HG03342 (cell line): ENCODE measurements at regions not wholly inside any gene's neighbourhood (a gene's known extent, or its start where the extent isn't known, plus 50 kb on each side); places are given as distances from the start of the nearest gene placed in this dataset.
A peak's percentile ranks its signal among the peaks of the same experiment; 100 is the strongest.
"Not testable (repeated sequence)": the region's sequence is repeated elsewhere in the genome, so short reads cannot be mapped to it uniquely, and the experiment has no call there.

ENCODE experiments used
- ATAC-seq: cut with Tn5 transposase; IDR thresholded peaks from one replicate; pipeline ENCODE4 v1.9.1; 2021; ENCODE audit warnings: mild to moderate bottlenecking, moderate library complexity; ENCODE audit not compliant: unreplicated experiment

GRCh38 chr1:119251751-119252150, 111.3 kb upstream of the WARS2 start:
- ATAC-seq: no peak

GRCh38 chr1:119253366-119253765, 112.9 kb upstream of the WARS2 start:
- ATAC-seq: no peak

- ATAC-seq: no peak
These were observed 113.7 kb upstream of the WARS2 start for GRCh38 chr1:119254067-119254720.

GRCh38 chr1:119256089-119256488, 112.5 kb upstream of the HAO2 start:
- not testable (repeated sequence) for ATAC-seq

- ATAC-seq: no peak
These were observed 108.1 kb upstream of the HAO2 start for GRCh38 chr1:119260506-119260905.

GRCh38 chr1:119266386-119266785, 102.2 kb upstream of the HAO2 start:
- peak; percentile 90 for ATAC-seq

GRCh38 chr1:119266858-119267257, 101.7 kb upstream of the HAO2 start:
- ATAC-seq: peak; percentile 44

GRCh38 chr1:119267288-119267687, 101.3 kb upstream of the HAO2 start:
- peak; percentile 28 for ATAC-seq

- no peak for ATAC-seq
These were observed 99.7 kb upstream of the HAO2 start for GRCh38 chr1:119268879-119269278.

GRCh38 chr1:119275145-119276134, 93.1 kb upstream of the HAO2 start:
- ATAC-seq: peak; percentile 68

GRCh38 chr1:119276558-119276957, 92.0 kb upstream of the HAO2 start:
- no peak for ATAC-seq

- no peak for ATAC-seq
These were observed 88.9 kb upstream of the HAO2 start for GRCh38 chr1:119279456-119280381.

GRCh38 chr1:119285482-119285881, 83.1 kb upstream of the HAO2 start:
- no peak for ATAC-seq

GRCh38 chr1:119286587-119287181, 81.9 kb upstream of the HAO2 start:
- ATAC-seq: peak; percentile 80

GRCh38 chr1:119288751-119289150, 79.8 kb upstream of the HAO2 start:
- ATAC-seq: no peak

GRCh38 chr1:119290297-119290696, 78.3 kb upstream of the HAO2 start:
- no peak for ATAC-seq

GRCh38 chr1:119291611-119292206, 76.9 kb upstream of the HAO2 start:
- no peak for ATAC-seq

- ATAC-seq: no peak
These were observed 74.8 kb upstream of the HAO2 start for GRCh38 chr1:119293797-119294196.

- no peak for ATAC-seq
These were observed 74.4 kb upstream of the HAO2 start for GRCh38 chr1:119294199-119294598.

- ATAC-seq: no peak
These were observed 73.9 kb upstream of the HAO2 start for GRCh38 chr1:119294722-119295121.
